Left ventricle myocardium superior (tissue), 1 donor: ENCODE measurements at regions not wholly inside any gene's neighbourhood (a gene's known extent, or its start where the extent isn't known, plus 50 kb on each side); places are given as distances from the start of the nearest gene placed in this dataset.

Experiments
- ATAC-seq: fragments of 200-7000 bp; cut with Tn5 transposase; one replicate; pipeline ENCODE4 v1.9.1; 2020; ENCODE audit warnings: mild to moderate bottlenecking, moderate library complexity
- DNase-seq: peaks from one replicate; pipeline ENCODE4 v3.0.0-alpha.2; 2020
- intact Hi-C: fragments of 100-400 bp; cut with micrococcal nuclease; formaldehyde crosslinking; loops from one replicate; pipeline ENCODE4 v1.11.0; 2022
- donor health status: DM: no; HTN: yes; CAD: no; lungs with severe emphysema.

DNA sequence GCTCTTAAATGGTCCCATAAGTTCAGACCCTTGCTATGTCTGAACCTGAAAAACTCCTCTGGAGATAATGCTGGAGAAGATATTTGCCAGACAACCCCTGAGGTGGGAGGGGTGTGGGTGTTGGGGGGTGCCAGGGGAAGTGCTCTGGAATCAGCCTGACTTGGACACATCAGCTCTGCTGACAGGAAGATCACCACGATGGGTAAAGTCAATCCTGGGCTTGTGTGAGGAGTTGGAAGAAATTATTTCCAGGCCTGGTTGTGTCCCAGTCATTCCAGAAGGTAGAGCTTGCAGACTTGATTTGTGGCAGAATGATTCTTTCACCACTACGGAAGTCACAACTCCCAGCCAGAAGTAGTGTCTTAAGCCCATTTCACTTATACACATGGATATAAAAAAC lies 60.3 kb upstream of the UNC5B start:
- DNase-seq: no peak
- no peak for ATAC-seq
- intact Hi-C loops: no loop called here

DNA sequence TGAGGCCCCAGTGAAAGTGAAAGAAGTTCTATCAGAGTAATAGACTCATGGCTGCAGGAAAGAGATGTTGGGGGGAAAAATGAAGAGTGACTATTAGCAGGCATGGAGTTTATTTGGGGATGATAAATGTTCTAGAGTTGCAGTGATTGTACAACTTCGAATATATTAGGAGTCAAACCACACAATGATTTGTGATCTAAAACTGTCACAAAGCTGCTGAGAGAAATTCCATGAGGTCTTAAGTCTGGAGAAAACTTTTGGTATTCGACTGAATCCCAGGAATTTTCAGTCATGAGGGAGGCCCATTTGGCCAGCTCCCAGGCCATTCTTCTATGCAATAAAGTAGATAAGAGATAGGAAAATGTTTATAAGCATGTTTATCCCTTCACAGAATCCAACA lies 55.9 kb upstream of the UNC5B start:
- intact Hi-C loops: no loop called here
- no peak for DNase-seq
- no peak for ATAC-seq

DNA sequence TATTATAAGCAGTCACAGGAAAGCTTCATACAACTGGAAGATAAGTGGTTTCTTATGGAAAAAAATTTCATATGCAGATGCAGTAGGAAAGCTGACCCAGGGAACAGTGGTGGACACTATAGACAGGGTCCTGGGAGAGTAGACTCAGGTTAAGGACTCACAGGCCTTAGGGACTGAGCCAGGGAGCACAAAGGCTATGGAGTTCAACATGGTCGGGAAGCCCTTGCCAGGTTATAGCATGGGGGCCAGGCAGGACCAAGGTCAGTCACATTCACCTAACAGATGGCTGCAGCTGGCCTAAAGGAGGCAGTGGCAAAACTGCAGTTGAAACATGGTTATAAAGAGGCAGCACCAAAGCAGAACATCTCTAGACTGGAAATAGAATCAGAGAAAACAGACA lies 54.9 kb upstream of the UNC5B start:
- intact Hi-C loops: no loop called here
- ATAC-seq: no peak
- no peak for DNase-seq

DNA sequence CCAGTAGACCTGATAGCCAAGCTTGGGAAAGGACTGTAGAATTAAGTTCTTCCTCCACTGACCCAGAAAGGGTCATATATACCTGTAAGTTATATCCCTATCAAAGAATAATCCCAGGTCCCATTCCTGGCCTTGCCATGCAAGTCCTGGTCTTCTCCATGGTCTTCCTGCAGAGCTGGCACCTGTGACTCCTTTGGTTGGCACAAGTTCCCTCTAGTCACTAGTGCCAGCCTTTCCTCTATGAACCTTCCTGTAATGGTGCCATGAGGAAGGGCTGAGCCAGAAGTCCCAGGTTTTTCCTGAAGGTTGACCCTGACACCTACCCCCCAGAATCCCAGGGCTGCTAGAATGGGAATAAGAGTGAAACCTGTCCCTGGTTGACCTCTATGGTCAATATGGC lies 54.1 kb upstream of the UNC5B start:
- intact Hi-C loops: no loop called here
- no peak for ATAC-seq

DNA sequence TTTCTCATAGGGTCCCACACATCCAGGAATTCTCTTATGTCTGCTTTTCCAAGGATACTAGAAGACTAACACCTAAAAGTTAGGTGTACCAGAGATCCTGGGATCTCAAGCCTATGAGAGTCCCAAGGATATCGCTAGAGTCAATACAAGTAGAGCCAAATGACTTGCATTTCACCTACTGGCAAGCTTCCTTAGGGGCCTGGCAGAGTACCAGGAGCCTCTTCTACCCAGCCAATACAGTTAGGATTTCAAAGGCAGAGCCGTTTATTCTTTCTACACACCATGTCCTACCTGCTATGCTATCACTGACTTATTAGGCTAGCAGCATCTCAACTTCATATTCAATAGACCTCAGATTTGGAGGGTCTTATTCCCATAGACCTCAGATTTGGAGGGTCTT lies 53.5 kb upstream of the UNC5B start:
- intact Hi-C loops: no loop called here
- ATAC-seq (no peak), DNase-seq (no peak)

More for the DNA sequence above, 54.1 kb upstream of the UNC5B start:
- no peak for DNase-seq

DNA sequence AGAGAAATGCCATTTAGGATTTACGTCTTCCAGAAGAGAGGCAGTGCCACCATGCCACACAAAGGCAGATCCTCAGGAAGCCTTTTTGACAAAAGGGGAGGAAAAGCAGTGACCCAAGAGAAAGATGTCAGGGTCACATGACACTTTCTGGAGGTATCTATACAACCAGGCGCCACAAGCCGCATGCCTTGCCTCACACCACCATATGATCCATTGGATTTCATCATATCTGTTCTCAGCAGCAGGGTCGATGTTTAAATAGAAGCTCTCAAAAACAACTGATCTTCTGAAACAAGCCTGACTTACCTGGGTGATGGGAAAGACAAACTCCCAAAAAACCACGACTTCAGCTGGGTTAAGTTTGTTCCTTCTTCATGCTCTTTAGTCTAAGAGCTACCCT lies 52.5 kb upstream of the UNC5B start:
- DNase-seq: no peak
- ATAC-seq: no peak
- intact Hi-C loops: no loop called here

DNA sequence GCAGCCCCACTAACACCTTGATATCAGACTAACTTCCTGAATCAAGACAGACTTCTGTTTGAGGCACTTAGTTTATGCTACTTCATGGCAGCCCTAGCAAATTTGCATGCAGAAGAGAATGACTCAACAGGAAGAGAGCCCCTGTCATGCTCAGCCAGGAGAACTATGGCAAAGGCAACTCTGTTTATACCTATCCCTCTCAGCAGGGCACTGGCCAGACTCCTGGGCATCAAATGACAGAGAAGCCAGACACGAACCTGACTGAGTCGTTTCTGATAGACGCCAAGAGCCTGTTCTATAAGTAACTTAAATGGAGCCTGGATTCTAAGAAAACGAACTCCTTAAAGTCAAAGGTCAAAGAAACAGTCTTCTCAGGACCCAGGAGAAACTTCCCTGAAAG lies 50.9 kb upstream of the UNC5B start:
- DNase-seq (no peak), ATAC-seq (no peak)
- intact Hi-C loops: no loop called here
